Tibial nerve (tissue), 4 donors: ENCODE measurements at regions not wholly inside any gene's neighbourhood (a gene's known extent, or its start where the extent isn't known, plus 50 kb on each side); places are given as distances from the start of the nearest gene placed in this dataset.

ENCODE experiments used
- EP300 ChIP-seq, 2 donors: sonication (generic); formaldehyde crosslinking; IDR thresholded peaks; one replicate each; pipeline ENCODE4 v1.6.1; 2017; ENCODE audit warnings: antibody characterized with exemption in 2 of 2, mild to moderate bottlenecking in 1 of 2
- POLR2A ChIP-seq, 2 donors: fragments of 450-650 bp; IDR thresholded peaks; one replicate each; pipeline ENCODE4 v1.6.1; 2017; ENCODE audit warnings: antibody characterized with exemption in 2 of 2, mild to moderate bottlenecking in 2 of 2, moderate library complexity in 2 of 2
- TF ChIP-seq, protein P1 (sequence below), 5 experiments: fragments of 200-600 bp in 3 of 5; fragments of 450-650 bp in 2 of 5; sonication (generic) in 3 of 5; IDR thresholded peaks; one replicate each; pipeline ENCODE4 v1.5.1; 2016 to 2019; ENCODE audit warnings: antibody characterized with exemption in 5 of 5, mild to moderate bottlenecking in 3 of 5, moderate library complexity in 2 of 5

DNA sequence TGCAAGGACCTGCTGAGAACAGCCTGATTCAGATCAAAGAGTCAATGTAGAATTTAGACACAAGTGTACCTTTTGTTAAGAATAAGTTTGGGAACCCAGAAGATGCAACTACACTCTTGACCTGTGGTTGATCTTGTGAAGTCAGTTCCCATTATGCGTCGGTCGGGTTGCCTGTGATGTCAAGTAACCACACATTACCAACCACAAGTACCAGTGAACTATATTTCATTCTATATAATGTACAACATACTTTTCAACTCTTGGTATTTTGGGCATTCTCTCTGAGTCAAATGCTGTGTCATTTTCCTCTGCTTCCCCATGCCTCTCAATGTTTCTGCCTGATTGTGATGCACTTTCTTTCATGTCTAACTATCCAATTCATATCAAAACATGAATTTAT lies 426.2 kb downstream of the ETV1 start:
- TF ChIP-seq, protein P1, sequence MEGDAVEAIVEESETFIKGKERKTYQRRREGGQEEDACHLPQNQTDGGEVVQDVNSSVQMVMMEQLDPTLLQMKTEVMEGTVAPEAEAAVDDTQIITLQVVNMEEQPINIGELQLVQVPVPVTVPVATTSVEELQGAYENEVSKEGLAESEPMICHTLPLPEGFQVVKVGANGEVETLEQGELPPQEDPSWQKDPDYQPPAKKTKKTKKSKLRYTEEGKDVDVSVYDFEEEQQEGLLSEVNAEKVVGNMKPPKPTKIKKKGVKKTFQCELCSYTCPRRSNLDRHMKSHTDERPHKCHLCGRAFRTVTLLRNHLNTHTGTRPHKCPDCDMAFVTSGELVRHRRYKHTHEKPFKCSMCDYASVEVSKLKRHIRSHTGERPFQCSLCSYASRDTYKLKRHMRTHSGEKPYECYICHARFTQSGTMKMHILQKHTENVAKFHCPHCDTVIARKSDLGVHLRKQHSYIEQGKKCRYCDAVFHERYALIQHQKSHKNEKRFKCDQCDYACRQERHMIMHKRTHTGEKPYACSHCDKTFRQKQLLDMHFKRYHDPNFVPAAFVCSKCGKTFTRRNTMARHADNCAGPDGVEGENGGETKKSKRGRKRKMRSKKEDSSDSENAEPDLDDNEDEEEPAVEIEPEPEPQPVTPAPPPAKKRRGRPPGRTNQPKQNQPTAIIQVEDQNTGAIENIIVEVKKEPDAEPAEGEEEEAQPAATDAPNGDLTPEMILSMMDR (IDR thresholded peaks at IDR 0.05) = no peak
- TF ChIP-seq POLR2A (IDR thresholded peaks at IDR 0.05) (no peak), EP300 (IDR thresholded peaks at IDR 0.05) (no peak)
